Ovary (tissue), 3 donors: ENCODE measurements at regions not wholly inside any gene's neighbourhood (a gene's known extent, or its start where the extent isn't known, plus 50 kb on each side); places are given as distances from the start of the nearest gene placed in this dataset.

Experiments used
- CTCF ChIP-seq, 3 donors: fragments of 450-650 bp in 2 of 3; fragments of 200-600 bp in 1 of 3; IDR thresholded peaks; one replicate each; pipeline versions ENCODE4 v1.5.1 to v1.8.0; 2016 to 2022; ENCODE audit warnings: antibody characterized with exemption in 3 of 3, mild to moderate bottlenecking in 1 of 3
- EP300 ChIP-seq: sonication (generic); formaldehyde crosslinking; IDR thresholded peaks from one replicate; pipeline ENCODE4 v1.6.1; 2017; ENCODE audit warnings: antibody characterized with exemption
- POLR2A ChIP-seq: fragments of 450-650 bp; IDR thresholded peaks from one replicate; pipeline ENCODE4 v1.6.1; 2017; ENCODE audit warnings: antibody characterized with exemption, mild to moderate bottlenecking, moderate library complexity
- donor health status: DM: no; HTN: no; CAD: no.

- TF ChIP-seq CTCF (IDR thresholded peaks at IDR 0.05) = no peak
- no peak for TF ChIP-seq EP300
- TF ChIP-seq POLR2A = no peak
Measured at GRCh38 chr3:33940149-33940548, 141.7 kb downstream of the PDCD6IP start.
